ENCODE measurements at regions not wholly inside any gene's neighbourhood (a gene's known extent, or its start where the extent isn't known, plus 50 kb on each side); places are given as distances from the start of the nearest gene placed in this dataset.

- TF ChIP-seq CTCF (IDR thresholded peaks at IDR 0.05): no peak
- TF ChIP-seq POLR2A (IDR thresholded peaks at IDR 0.05): no peak
Measured at GRCh38 chr15:99492275-99492674, 73.5 kb upstream of the MEF2A start.

Measured in uterus (tissue), 2 donors.